ENCODE measurements at regions not wholly inside any gene's neighbourhood (a gene's known extent, or its start where the extent isn't known, plus 50 kb on each side); places are given as distances from the start of the nearest gene placed in this dataset.

DNA sequence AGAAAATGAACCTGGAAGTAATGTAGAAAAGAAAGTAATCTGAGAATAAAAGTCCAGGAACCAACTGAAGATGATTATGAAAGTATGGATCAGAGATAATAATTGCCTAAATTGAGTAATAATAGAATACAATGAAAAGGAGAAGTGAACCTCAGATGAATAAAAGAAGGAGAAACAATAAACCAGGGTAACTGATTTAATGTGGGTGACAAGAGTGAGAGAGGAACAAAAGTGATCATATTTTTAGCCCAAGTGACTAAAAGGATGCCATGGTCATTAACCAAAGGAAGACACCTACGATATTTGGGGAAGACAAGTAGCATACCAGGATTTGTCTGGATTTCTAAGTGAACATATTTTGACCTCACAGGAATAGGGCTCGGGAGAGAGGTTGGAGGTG is 600.6 kb downstream of the RNF144A start:
- no peak for DNase-seq (ENCODE audit: low read depth)
- TF ChIP-seq, protein P1, sequence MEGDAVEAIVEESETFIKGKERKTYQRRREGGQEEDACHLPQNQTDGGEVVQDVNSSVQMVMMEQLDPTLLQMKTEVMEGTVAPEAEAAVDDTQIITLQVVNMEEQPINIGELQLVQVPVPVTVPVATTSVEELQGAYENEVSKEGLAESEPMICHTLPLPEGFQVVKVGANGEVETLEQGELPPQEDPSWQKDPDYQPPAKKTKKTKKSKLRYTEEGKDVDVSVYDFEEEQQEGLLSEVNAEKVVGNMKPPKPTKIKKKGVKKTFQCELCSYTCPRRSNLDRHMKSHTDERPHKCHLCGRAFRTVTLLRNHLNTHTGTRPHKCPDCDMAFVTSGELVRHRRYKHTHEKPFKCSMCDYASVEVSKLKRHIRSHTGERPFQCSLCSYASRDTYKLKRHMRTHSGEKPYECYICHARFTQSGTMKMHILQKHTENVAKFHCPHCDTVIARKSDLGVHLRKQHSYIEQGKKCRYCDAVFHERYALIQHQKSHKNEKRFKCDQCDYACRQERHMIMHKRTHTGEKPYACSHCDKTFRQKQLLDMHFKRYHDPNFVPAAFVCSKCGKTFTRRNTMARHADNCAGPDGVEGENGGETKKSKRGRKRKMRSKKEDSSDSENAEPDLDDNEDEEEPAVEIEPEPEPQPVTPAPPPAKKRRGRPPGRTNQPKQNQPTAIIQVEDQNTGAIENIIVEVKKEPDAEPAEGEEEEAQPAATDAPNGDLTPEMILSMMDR (IDR thresholded peaks at IDR 0.05; ENCODE audit: control insufficient read depth, extremely low read depth, insufficient read depth), result no peak
- no peak overlapping the region for H3K4me3 ChIP-seq (ENCODE audit: low read depth, low read length)

DNA sequence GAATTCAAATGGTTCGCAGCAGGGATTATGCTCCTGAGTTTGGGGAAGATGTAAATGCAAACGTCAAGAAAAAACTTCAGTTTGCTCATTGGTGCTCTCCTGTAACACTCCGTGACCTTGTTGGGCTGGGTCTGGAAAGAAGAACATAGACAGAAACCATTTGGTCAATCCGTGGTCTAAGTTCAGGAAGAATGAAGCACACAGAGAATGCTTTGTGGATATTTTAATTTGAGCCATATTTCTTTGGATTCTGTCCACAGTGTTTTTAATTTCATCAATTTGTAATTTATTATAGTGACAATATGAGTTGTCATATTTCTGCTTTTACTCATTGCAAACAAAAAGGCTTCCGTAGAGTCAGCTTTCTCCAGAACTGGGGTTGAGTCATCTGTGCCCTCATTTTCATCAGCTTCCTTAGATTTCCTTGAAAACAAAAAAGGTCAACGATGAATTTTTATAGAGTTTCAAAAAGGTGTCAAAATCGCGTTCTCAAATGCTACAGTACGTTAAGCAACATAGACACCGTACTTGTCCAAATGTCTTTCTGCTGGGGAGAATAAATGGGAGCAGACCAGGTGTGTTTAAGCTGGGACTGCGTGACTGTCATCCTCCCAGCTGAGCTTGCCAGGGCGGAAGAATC is 606.4 kb downstream of the RNF144A start:
- no peak overlapping the region for H3K4me3 ChIP-seq (ENCODE audit: low read depth, low read length)
- TF ChIP-seq, protein P1 (IDR thresholded peaks at IDR 0.05; ENCODE audit: control insufficient read depth, extremely low read depth, insufficient read depth), result no peak
- no peak for DNase-seq (ENCODE audit: low read depth)

DNA sequence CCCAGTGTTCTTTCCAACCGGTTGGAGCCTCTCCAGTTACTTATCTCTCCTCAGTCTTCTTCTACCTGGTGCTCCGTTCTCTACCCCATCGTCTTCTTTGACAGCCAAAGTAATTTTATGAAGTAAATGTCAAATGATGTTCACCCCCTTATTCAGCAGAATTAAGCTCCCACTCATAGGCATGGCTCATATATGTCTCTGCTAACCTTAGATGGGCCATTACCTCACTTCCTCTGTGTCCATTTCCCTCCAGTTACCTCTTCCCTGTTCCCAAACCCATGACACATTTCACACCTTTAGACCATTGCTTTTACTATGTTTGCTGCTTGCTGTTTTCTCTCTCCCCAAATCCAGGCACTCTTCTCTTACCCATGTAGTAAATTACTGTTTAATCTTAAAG is 607.0 kb downstream of the RNF144A start:
- DNase-seq (ENCODE audit: low read depth), result no peak
- TF ChIP-seq, protein P1 (IDR thresholded peaks at IDR 0.05; ENCODE audit: control insufficient read depth, extremely low read depth, insufficient read depth), result no peak
- no peak overlapping the region for H3K4me3 ChIP-seq (ENCODE audit: low read depth, low read length)

DNA sequence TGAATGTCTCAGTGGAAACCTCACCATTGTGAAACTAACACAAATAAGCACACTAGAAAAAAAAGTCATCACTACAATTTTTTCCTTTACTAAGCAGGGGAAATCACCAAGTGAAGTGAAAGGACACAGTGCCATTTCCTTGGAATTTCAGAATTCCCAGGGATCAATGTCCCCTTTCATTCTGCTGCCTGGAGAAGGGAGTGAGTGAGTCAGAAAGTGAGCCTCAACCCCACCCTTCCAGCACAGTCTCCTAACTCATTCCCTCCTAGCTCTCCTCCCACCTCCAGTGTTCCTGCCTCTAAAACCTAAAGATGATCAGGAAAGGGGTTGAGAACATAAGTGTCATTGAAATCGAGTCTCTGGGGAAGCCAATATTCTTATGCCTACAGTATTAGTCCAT is 608.5 kb downstream of the RNF144A start:
- no peak overlapping the region for H3K4me3 ChIP-seq (ENCODE audit: low read depth, low read length)
- TF ChIP-seq, protein P1 (IDR thresholded peaks at IDR 0.05; ENCODE audit: control insufficient read depth, extremely low read depth, insufficient read depth), result no peak
- no peak for DNase-seq (ENCODE audit: low read depth)

DNA sequence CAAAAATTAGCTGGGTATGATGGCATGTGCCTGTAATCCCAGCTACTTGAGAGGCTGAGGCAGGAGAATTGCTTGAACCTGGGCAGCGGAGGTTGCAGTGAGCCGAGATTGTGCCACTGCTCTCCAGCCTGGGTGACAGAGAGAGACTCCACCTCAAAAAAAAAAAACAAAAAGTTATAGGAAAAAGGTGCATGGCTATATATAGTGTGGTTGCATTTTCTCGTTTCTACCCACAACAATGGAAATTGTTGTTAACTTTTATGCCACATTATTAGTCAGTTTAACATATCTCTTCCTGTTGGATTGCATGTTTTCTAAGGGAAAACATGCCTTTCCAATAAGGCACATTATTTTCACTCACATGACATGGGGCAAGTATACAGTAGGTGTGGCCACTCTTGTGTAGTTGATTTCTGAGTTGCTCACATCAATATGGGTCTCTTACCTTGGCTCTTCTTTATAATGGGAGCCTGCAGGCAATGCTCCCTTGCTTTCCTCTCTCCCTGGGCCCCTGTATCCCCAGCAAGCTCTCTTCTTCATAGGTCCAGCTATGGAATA is 610.0 kb downstream of the RNF144A start:
- TF ChIP-seq, protein P1 (IDR thresholded peaks at IDR 0.05; ENCODE audit: control insufficient read depth, extremely low read depth, insufficient read depth), result no peak
- no peak for DNase-seq (ENCODE audit: low read depth)
- H3K4me3 ChIP-seq (ENCODE audit: low read depth, low read length), result no peak overlapping the region

DNA sequence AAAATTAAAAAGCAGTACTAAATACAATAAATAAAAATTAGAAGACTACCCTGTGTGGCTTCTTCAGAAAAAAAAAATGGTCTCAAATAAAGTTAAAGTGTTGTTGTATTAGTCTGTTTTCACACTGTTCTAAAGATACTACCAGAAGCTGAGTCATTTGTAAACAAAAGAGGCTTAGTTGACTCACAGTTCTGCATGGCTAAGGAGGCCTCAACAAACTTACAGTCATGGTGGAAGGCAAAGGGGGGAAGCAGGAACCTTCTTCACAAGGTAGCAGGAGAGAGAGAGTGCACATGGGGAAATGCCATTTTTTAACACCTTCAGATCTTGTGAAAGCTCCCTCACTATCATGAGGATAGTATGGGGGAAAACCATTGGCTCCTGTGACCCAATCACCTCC is 612.8 kb downstream of the RNF144A start:
- TF ChIP-seq, protein P1 (IDR thresholded peaks at IDR 0.05; ENCODE audit: control insufficient read depth, extremely low read depth, insufficient read depth), result no peak
- no peak overlapping the region for H3K4me3 ChIP-seq (ENCODE audit: low read depth, low read length)
- DNase-seq (ENCODE audit: low read depth), result no peak

DNA sequence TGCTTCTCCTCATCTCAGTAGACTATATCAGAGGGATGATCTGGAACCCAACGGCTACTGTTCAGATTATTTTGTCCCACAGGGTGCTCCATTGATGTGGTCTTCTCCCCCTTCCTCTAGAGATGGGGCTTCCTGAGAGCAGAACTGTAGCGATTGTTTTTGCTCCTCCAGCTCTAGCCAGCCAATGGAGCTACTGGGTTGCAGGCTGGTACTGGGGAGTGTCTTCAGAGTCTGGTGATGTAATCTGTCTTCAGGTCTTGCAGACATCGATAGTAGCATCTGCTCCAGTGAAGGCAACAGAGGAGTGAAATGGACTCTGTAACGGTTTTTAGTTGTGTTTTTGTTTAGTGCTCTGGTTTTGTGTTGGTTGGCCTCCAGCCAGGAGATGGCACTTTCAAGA is 621.9 kb downstream of the RNF144A start:
- no peak overlapping the region for H3K4me3 ChIP-seq (ENCODE audit: low read depth, low read length)
- TF ChIP-seq, protein P1 (IDR thresholded peaks at IDR 0.05; ENCODE audit: control insufficient read depth, extremely low read depth, insufficient read depth), result no peak
- no peak for DNase-seq (ENCODE audit: low read depth)
